AG10803 (cell line): ENCODE measurements at regions not wholly inside any gene's neighbourhood (a gene's known extent, or its start where the extent isn't known, plus 50 kb on each side); places are given as distances from the start of the nearest gene placed in this dataset.
"Not testable (repeated sequence)": the region's sequence is repeated elsewhere in the genome, so short reads cannot be mapped to it uniquely, and the experiment has no call there.

ENCODE experiments used
- DNase-seq: peaks from one replicate; pipeline ENCODE4 v3.0.0; 2010; ENCODE audit warnings: low read depth
- H3K4me3 ChIP-seq: 2 replicates; pipeline ENCODE4 v1.5.1; 2011; ENCODE audit warnings: mild to moderate bottlenecking, low read length, control low read depth
- CTCF ChIP-seq: conservative IDR thresholded peaks from 2 replicates; pipeline ENCODE4 v1.5.1; 2011; ENCODE audit warnings: mild to moderate bottlenecking, low read length, control low read depth, inconsistent platforms

DNA sequence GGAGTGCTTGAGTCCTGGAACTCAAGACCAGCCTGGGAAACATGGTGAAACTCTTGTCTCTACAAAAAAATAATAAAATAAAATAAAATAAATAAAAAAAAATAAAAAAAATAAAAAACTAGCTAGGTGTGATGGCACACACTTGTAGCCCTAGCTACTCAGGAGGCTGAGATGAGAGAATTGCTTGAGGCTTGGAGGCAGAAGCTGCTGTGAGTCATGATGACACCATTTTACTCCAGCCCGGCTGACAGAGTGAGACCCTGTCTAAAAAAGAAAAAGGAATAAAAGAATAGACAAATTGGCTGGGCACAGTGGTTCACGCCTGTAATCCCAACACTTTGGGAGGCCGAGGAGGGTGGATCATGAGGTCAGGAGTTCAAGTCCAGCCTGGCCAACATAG lies 1168.9 kb downstream of the SLITRK5 start:
- TF ChIP-seq CTCF, result no peak
- DNase-seq, result no peak
- no peak overlapping the region for H3K4me3 ChIP-seq

GRCh38 chr13:88852293-88852692 lies 1181.1 kb downstream of the SLITRK5 start:
- not testable (repeated sequence) for H3K4me3 ChIP-seq, DNase-seq

DNA sequence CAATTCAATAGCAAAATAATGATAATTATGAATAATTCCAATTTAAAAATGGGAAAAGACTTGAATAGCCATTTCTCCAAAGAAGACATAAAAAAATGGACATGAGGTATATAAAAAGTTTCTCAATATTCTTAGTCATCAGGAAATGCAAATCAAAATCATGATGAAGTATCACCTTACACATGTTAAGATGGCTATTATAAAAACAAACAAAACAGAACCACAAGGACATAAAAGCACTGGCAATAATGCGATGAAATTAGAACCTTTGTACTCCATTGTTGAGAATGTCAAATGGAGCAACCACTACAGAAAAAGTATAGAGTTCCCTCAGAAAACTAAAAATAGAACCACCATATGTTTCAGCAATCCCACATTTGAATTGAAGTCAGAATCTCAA lies 1186.1 kb downstream of the SLITRK5 start:
- DNase-seq, result no peak
- TF ChIP-seq CTCF, result no peak
- no peak overlapping the region for H3K4me3 ChIP-seq

- no peak overlapping the region for H3K4me3 ChIP-seq
- no peak for DNase-seq
Measured at GRCh38 chr13:88862095-88862620, 1191.0 kb downstream of the SLITRK5 start.

GRCh38 chr13:88863116-88863515 lies 1191.9 kb downstream of the SLITRK5 start:
- no peak for DNase-seq
- no peak for TF ChIP-seq CTCF
- H3K4me3 ChIP-seq, result no peak overlapping the region

More at GRCh38 chr13:88862095-88862620, 1191.0 kb downstream of the SLITRK5 start:
- TF ChIP-seq CTCF, result no peak

GRCh38 chr13:88866195-88866594 lies 1195.0 kb downstream of the SLITRK5 start:
- no peak for TF ChIP-seq CTCF

DNA sequence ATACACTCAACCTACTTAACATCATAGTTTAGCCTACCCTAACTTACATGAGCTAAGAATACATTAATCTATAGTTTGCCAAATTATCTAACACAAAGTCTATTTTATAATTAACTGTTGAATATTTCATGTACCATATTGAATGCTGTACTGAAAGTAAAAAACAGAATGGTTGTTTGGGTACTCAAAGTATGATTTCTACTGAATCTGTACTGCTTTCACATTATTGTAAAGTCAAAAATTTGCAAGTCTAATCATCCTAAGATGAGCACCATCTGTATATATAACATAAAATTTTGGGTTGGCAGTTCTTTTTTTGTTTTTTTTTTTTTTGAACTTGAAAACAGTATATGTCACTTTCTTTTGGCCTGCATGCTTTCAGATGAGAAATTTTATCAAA lies 1212.6 kb downstream of the SLITRK5 start:
- DNase-seq, result no peak
- H3K4me3 ChIP-seq, result no peak overlapping the region
- no peak for TF ChIP-seq CTCF

More at GRCh38 chr13:88866195-88866594, 1195.0 kb downstream of the SLITRK5 start:
- no peak overlapping the region for H3K4me3 ChIP-seq
- no peak for DNase-seq
